ENCODE measurements at regions not wholly inside any gene's neighbourhood (a gene's known extent, or its start where the extent isn't known, plus 50 kb on each side); places are given as distances from the start of the nearest gene placed in this dataset.

- Mint-ChIP-seq H3K27ac (ENCODE audit: low read depth) (no peak overlapping the region), H3K4me3 (no peak overlapping the region), H3K36me3 (ENCODE audit: insufficient read depth) (peaks cover 1% of the 10 kb centered on the region), H3K27me3 (no peaks in the 10 kb centered on the region), H3K4me1 (no peaks in the 10 kb centered on the region), H3K9me3 (no peaks in the 10 kb centered on the region)
- no peak for DNase-seq (ENCODE audit: low spot score in 2 of 2)
- no peak for ATAC-seq (replicated peaks; ENCODE audit: extremely low read depth, poor library complexity, severe bottlenecking)
Observed at GRCh38 chr20:60424267-60424902, 466.2 kb downstream of the CDH26 start.

- no peak overlapping the region for H3K27ac Mint-ChIP-seq (ENCODE audit: low read depth)
- DNase-seq (ENCODE audit: low spot score in 2 of 2) = no peak
- H3K36me3 Mint-ChIP-seq (ENCODE audit: insufficient read depth) = peaks cover 1% of the 10 kb centered on the region
- H3K9me3 Mint-ChIP-seq = no peaks in the 10 kb centered on the region
- ATAC-seq (replicated peaks; ENCODE audit: extremely low read depth, poor library complexity, severe bottlenecking) = no peak
- H3K4me1 Mint-ChIP-seq = no peaks in the 10 kb centered on the region
- no peaks in the 10 kb centered on the region for H3K27me3 Mint-ChIP-seq
- H3K4me3 Mint-ChIP-seq = no peak overlapping the region
Observed at GRCh38 chr20:60427516-60427915, 469.3 kb downstream of the CDH26 start.

GRCh38 chr20:60428651-60429050 lies 470.4 kb downstream of the CDH26 start:
- no peak overlapping the region for H3K27ac Mint-ChIP-seq (ENCODE audit: low read depth)

GRCh38 chr20:60430516-60431001 lies 472.3 kb downstream of the CDH26 start:
- no peak for DNase-seq (ENCODE audit: low spot score in 2 of 2)
- Mint-ChIP-seq H3K4me3 (no peak overlapping the region), H3K27ac (ENCODE audit: low read depth) (no peak overlapping the region), H3K36me3 (ENCODE audit: insufficient read depth) (peaks cover 3% of the 10 kb centered on the region), H3K4me1 (no peaks in the 10 kb centered on the region), H3K27me3 (no peaks in the 10 kb centered on the region), H3K9me3 (no peaks in the 10 kb centered on the region)
- ATAC-seq (replicated peaks; ENCODE audit: extremely low read depth, poor library complexity, severe bottlenecking) = no peak

More at GRCh38 chr20:60428651-60429050, 470.4 kb downstream of the CDH26 start:
- Mint-ChIP-seq H3K4me3 (no peak overlapping the region), H3K4me1 (no peaks in the 10 kb centered on the region), H3K9me3 (no peaks in the 10 kb centered on the region), H3K27me3 (no peaks in the 10 kb centered on the region), H3K36me3 (ENCODE audit: insufficient read depth) (peaks cover 1% of the 10 kb centered on the region)
- DNase-seq (ENCODE audit: low spot score in 2 of 2) = no peak
- no peak for ATAC-seq (replicated peaks; ENCODE audit: extremely low read depth, poor library complexity, severe bottlenecking)

- Mint-ChIP-seq H3K4me3 (no peak overlapping the region), H3K27me3 (no peaks in the 10 kb centered on the region), H3K27ac (ENCODE audit: low read depth) (no peak overlapping the region), H3K36me3 (ENCODE audit: insufficient read depth) (peaks cover 3% of the 10 kb centered on the region), H3K9me3 (no peaks in the 10 kb centered on the region), H3K4me1 (no peaks in the 10 kb centered on the region)
- DNase-seq (ENCODE audit: low spot score in 2 of 2) (no peak), ATAC-seq (replicated peaks; ENCODE audit: extremely low read depth, poor library complexity, severe bottlenecking) (no peak)
Observed at GRCh38 chr20:60431349-60431748, 473.1 kb downstream of the CDH26 start.

- DNase-seq (ENCODE audit: low spot score in 2 of 2) (no peak), ATAC-seq (replicated peaks; ENCODE audit: extremely low read depth, poor library complexity, severe bottlenecking) (no peak)
- Mint-ChIP-seq H3K4me1 (no peaks in the 10 kb centered on the region), H3K27me3 (peaks cover 14% of the 10 kb centered on the region), H3K9me3 (no peaks in the 10 kb centered on the region), H3K36me3 (ENCODE audit: insufficient read depth) (peaks cover 2% of the 10 kb centered on the region), H3K27ac (ENCODE audit: low read depth) (no peak overlapping the region), H3K4me3 (no peak overlapping the region)
Observed at GRCh38 chr20:60437418-60437817, 479.2 kb downstream of the CDH26 start.

GRCh38 chr20:60446267-60447111 lies 488.3 kb downstream of the CDH26 start:
- no peak overlapping the region for H3K27ac Mint-ChIP-seq (ENCODE audit: low read depth)
- H3K4me1 Mint-ChIP-seq = peaks cover 6% of the 10 kb centered on the region
- DNase-seq (ENCODE audit: low spot score in 2 of 2) (no peak), ATAC-seq (replicated peaks; ENCODE audit: extremely low read depth, poor library complexity, severe bottlenecking) (peak; percentile 49)
- H3K4me3 Mint-ChIP-seq = no peak overlapping the region
- no peaks in the 10 kb centered on the region for H3K9me3 Mint-ChIP-seq
- no peaks in the 10 kb centered on the region for H3K36me3 Mint-ChIP-seq (ENCODE audit: insufficient read depth)
- peaks cover 14% of the 10 kb centered on the region for H3K27me3 Mint-ChIP-seq

GRCh38 chr20:60447703-60448102 lies 489.5 kb downstream of the CDH26 start:
- H3K27ac Mint-ChIP-seq (ENCODE audit: low read depth) = no peak overlapping the region
- H3K4me3 Mint-ChIP-seq = no peak overlapping the region
- no peaks in the 10 kb centered on the region for H3K36me3 Mint-ChIP-seq (ENCODE audit: insufficient read depth)
- H3K9me3 Mint-ChIP-seq = no peaks in the 10 kb centered on the region
- DNase-seq (ENCODE audit: low spot score in 2 of 2) = no peak
- H3K4me1 Mint-ChIP-seq = peaks cover 6% of the 10 kb centered on the region
- H3K27me3 Mint-ChIP-seq = peaks cover 9% of the 10 kb centered on the region
- ATAC-seq (replicated peaks; ENCODE audit: extremely low read depth, poor library complexity, severe bottlenecking) = no peak

- H3K27ac Mint-ChIP-seq (ENCODE audit: low read depth) = no peak overlapping the region
- no peak overlapping the region for H3K4me3 Mint-ChIP-seq
- peaks cover 2% of the 10 kb centered on the region for H3K36me3 Mint-ChIP-seq (ENCODE audit: insufficient read depth)
- peaks cover 6% of the 10 kb centered on the region for H3K9me3 Mint-ChIP-seq
- ATAC-seq (replicated peaks; ENCODE audit: extremely low read depth, poor library complexity, severe bottlenecking) (no peak), DNase-seq (ENCODE audit: low spot score in 2 of 2) (no peak)
- H3K27me3 Mint-ChIP-seq = peaks cover 14% of the 10 kb centered on the region
- H3K4me1 Mint-ChIP-seq = no peaks in the 10 kb centered on the region
Observed at GRCh38 chr20:60453388-60454246, 495.4 kb downstream of the CDH26 start.

GRCh38 chr20:60454491-60454890 lies 496.3 kb downstream of the CDH26 start:
- H3K27ac Mint-ChIP-seq (ENCODE audit: low read depth) = no peak overlapping the region
- peaks cover 14% of the 10 kb centered on the region for H3K27me3 Mint-ChIP-seq
- no peak overlapping the region for H3K4me3 Mint-ChIP-seq

GRCh38 chr20:60455272-60455671 lies 497.0 kb downstream of the CDH26 start:
- no peak for ATAC-seq (replicated peaks; ENCODE audit: extremely low read depth, poor library complexity, severe bottlenecking)
- H3K36me3 Mint-ChIP-seq (ENCODE audit: insufficient read depth) = peaks cover 2% of the 10 kb centered on the region
- no peaks in the 10 kb centered on the region for H3K4me1 Mint-ChIP-seq
- no peak overlapping the region for H3K27ac Mint-ChIP-seq (ENCODE audit: low read depth)
- peaks cover 22% of the 10 kb centered on the region for H3K27me3 Mint-ChIP-seq
- H3K4me3 Mint-ChIP-seq = no peak overlapping the region
- DNase-seq (ENCODE audit: low spot score in 2 of 2) = no peak
- peaks cover 6% of the 10 kb centered on the region for H3K9me3 Mint-ChIP-seq

More at GRCh38 chr20:60454491-60454890, 496.3 kb downstream of the CDH26 start:
- ATAC-seq (replicated peaks; ENCODE audit: extremely low read depth, poor library complexity, severe bottlenecking) = no peak
- no peak for DNase-seq (ENCODE audit: low spot score in 2 of 2)
- Mint-ChIP-seq H3K36me3 (ENCODE audit: insufficient read depth) (peaks cover 2% of the 10 kb centered on the region), H3K9me3 (peaks cover 6% of the 10 kb centered on the region), H3K4me1 (no peaks in the 10 kb centered on the region)

GRCh38 chr20:60459212-60459611 lies 501.0 kb downstream of the CDH26 start:
- Mint-ChIP-seq H3K27me3 (peaks cover 23% of the 10 kb centered on the region), H3K27ac (ENCODE audit: low read depth) (no peak overlapping the region), H3K9me3 (peaks cover 6% of the 10 kb centered on the region), H3K4me3 (no peak overlapping the region), H3K36me3 (ENCODE audit: insufficient read depth) (peaks cover 2% of the 10 kb centered on the region), H3K4me1 (no peaks in the 10 kb centered on the region)
- ATAC-seq (replicated peaks; ENCODE audit: extremely low read depth, poor library complexity, severe bottlenecking) = no peak
- no peak for DNase-seq (ENCODE audit: low spot score in 2 of 2)
